Ovary (tissue), 3 donors: ENCODE measurements at regions not wholly inside any gene's neighbourhood (a gene's known extent, or its start where the extent isn't known, plus 50 kb on each side); places are given as distances from the start of the nearest gene placed in this dataset.

Source experiments
- CTCF ChIP-seq, 3 donors: fragments of 450-650 bp in 2 of 3; fragments of 200-600 bp in 1 of 3; IDR thresholded peaks; one replicate each; pipeline versions ENCODE4 v1.5.1 to v1.8.0; 2016 to 2022; ENCODE audit warnings: antibody characterized with exemption in 3 of 3, mild to moderate bottlenecking in 1 of 3
- EP300 ChIP-seq: sonication (generic); formaldehyde crosslinking; IDR thresholded peaks from one replicate; pipeline ENCODE4 v1.6.1; 2017; ENCODE audit warnings: antibody characterized with exemption
- donor health status: DM: no; HTN: no; CAD: no.

DNA sequence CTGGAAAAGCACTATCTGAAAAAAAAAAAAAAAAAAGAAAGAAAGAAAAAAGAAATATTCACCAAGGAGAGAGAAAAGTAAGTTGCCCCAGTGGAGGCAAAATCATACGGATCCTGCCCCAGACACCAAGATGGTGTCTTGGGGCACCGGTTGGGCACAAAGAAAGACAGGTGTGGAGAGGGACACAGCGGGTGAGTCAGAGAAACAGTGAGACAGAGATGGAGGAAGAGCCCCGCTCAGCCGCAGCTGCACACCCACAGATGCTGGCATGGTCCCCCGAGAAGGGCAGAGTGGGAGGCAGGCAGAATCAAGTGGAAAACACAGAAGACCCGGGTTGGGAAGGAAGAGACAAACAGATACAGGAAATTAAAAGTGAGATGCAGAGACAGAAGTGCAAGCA lies 129.7 kb upstream of the SMAD3 start:
- no peak for TF ChIP-seq CTCF (IDR thresholded peaks at IDR 0.05)
- no peak for TF ChIP-seq EP300
